Hematopoietic multipotent progenitor cell treated with erythropoietin and hydrocortisone succinate and interleukin-3 and kit ligand, for 8 days (in vitro differentiated cells): ENCODE measurements at regions not wholly inside any gene's neighbourhood (a gene's known extent, or its start where the extent isn't known, plus 50 kb on each side); places are given as distances from the start of the nearest gene placed in this dataset.

Experiments used
- DNase-seq: peaks from one replicate; pipeline ENCODE4 v3.0.0-alpha.2; 2015

- DNase-seq, result peak; percentile 77
Measured at GRCh38 chr13:76160961-76161925, 525.1 kb downstream of the LMO7 start.

- DNase-seq, result no peak
Measured at GRCh38 chr13:76160506-76160905, 524.4 kb downstream of the LMO7 start.

- DNase-seq, result no peak
Measured at GRCh38 chr13:76157926-76158325, 521.8 kb downstream of the LMO7 start.

- DNase-seq, result no peak
Measured at GRCh38 chr13:76153239-76153638, 517.1 kb downstream of the LMO7 start.

- DNase-seq, result no peak
Measured at GRCh38 chr13:76148926-76149325, 512.8 kb downstream of the LMO7 start.

GRCh38 chr13:76148374-76148773 lies 512.2 kb downstream of the LMO7 start:
- DNase-seq, result no peak

GRCh38 chr13:76132532-76132931 lies 496.4 kb downstream of the LMO7 start:
- no peak for DNase-seq

- no peak for DNase-seq
Measured at GRCh38 chr13:76131551-76131950, 495.4 kb downstream of the LMO7 start.

GRCh38 chr13:76129305-76130000 lies 493.3 kb downstream of the LMO7 start:
- DNase-seq, result no peak

GRCh38 chr13:76127922-76128321 lies 491.8 kb downstream of the LMO7 start:
- no peak for DNase-seq

- no peak for DNase-seq
Measured at GRCh38 chr13:76123548-76123947, 487.4 kb downstream of the LMO7 start.

- no peak for DNase-seq
Measured at GRCh38 chr13:76116751-76117360, 480.7 kb downstream of the LMO7 start.

- no peak for DNase-seq
Measured at GRCh38 chr13:76106763-76107162, 470.6 kb downstream of the LMO7 start.

- DNase-seq, result no peak
Measured at GRCh38 chr13:76094645-76095044, 458.5 kb downstream of the LMO7 start.

GRCh38 chr13:76091076-76091475 lies 454.9 kb downstream of the LMO7 start:
- peak; percentile 41 for DNase-seq

GRCh38 chr13:76086729-76087128 lies 450.6 kb downstream of the LMO7 start:
- no peak for DNase-seq

- DNase-seq, result no peak
Measured at GRCh38 chr13:76067850-76068249, 431.7 kb downstream of the LMO7 start.

- DNase-seq, result no peak
Measured at GRCh38 chr13:76053181-76053580, 417.1 kb downstream of the LMO7 start.

- DNase-seq, result no peak
Measured at GRCh38 chr13:76049376-76049746, 413.2 kb downstream of the LMO7 start.

GRCh38 chr13:76048675-76049375 lies 412.7 kb downstream of the LMO7 start:
- no peak for DNase-seq

GRCh38 chr13:76048131-76048530 lies 412.0 kb downstream of the LMO7 start:
- no peak for DNase-seq

GRCh38 chr13:76043874-76044273 lies 407.7 kb downstream of the LMO7 start:
- DNase-seq, result no peak
